Activated CD4-positive, alpha-beta T cell treated with anti-CD3 and anti-CD28 coated beads, Interleukin-2, amount 50 U/mL, for 16 hours (primary cell): ENCODE measurements at regions not wholly inside any gene's neighbourhood (a gene's known extent, or its start where the extent isn't known, plus 50 kb on each side); places are given as distances from the start of the nearest gene placed in this dataset.

Source experiments
- DNase-seq: peaks from one replicate; pipeline ENCODE4 v3.0.0-alpha.2; 2020

DNA sequence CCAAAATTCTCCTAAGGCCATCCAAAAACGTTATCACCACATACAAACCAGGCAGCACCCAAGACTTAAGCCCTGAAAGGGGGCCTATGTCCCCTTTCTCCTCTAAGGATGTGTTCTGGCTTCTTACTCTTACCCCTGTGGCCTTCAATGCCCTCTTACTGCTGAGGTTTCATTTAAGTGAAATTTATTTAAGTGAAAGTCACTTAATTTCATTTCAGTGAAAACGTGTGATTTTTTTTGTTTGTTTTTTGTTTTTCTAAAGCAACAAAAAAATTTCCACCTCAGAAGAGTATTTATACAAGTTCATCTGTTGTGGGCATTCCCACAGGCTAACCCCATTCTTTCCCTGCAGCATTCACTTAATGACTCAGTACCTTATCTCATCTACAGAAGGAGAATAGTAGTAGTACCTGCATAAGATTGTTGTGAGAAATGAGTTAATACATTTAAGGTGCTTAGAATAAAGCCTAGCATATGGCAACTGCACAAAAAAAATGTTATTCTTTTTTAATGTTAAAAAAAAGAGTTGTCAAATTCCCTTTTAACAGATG lies 220.6 kb downstream of the CHRM3 start:
- DNase-seq, result no peak

DNA sequence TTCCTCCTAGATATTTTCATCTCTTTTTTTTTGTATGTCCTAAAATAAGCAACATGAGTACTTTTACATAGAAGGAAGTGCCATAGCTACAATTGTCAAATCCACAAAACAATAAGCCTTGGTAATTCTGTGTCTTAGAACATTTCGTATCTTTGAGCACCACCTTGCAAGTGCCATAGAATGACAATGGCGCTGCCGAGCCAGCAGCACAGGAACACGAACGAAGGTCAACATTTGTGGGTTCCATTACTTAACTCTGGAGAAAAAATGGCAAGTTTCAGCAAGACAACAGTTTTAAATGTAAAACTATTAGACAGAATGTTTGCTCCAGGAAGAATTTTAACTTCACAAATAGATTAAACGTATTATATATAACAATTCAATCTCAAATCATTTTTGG lies 222.1 kb downstream of the CHRM3 start:
- DNase-seq, result no peak

DNA sequence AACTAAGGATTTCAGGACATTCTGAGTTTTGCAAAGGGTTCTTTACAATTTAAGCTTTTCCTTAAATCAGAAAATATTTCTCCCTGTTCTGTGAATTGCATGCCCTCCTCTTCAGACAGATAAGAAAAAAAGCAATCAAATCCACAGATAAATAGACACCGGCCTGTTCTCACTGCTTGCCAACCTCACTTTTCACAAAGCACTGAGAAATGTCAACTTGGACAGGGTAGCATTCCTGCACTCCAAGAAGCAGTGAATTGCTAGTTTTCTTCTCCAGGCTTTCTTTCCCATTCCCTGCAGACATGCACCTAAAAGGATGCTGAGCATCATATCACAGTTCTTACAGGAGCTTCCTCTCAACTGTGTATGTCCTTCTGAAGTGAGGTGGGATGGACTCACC lies 226.0 kb downstream of the CHRM3 start:
- DNase-seq, result no peak

DNA sequence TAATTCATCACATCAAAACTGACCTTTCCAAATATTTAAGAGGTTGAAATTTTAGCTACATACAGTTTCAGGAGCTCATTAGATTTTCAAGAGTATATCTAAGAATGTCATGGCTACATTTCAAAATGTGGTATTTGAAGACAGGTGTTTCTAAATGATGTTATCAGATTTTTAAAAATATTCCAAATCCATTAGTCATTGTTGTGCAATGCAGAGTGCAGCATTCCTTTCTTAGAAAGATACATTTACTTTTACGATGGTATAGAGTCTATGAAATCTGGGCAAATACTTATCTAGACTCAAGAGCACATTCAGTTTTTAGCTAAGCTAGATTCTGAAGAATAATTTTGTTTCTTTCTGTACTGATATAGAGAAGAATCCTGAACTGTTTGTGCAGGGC lies 230.3 kb downstream of the CHRM3 start:
- no peak for DNase-seq

DNA sequence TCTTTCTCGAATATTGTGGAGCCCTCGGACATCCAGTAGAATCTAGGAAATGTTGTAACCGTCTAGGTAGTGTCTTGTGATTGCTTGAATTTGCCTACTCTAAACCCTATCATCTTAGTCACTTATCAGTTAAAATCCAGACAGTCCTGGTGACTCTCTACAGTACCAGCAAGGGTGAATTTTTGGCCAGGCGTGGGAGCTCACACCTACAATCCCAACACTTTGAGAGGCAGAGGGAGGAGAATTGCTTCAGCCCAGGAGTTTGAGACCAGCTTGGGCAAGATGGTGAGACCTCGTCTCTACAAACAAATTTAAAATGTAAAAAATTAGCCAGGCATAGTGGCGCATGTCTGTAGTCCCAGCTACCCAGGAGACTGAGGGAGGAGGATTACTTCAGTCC lies 230.9 kb downstream of the CHRM3 start:
- no peak for DNase-seq

DNA sequence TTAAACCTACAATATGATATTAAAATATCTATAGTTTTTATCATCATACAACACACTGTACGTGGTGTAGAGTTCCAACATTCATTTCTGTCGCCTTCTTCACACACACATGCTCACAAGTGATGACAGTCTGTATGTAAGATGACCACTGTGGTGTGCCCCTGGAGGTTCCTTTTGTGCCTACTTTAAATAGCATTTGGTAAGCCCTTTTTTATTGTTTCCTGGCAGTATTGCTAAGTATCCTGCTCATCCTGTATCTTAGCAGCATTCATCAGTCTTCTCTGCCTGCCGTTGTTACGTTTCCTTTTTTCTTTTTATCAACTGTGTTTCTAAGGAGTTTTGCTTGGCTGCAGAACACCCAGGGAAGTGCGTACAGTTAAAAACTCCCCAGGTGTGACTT lies 231.4 kb downstream of the CHRM3 start:
- no peak for DNase-seq

DNA sequence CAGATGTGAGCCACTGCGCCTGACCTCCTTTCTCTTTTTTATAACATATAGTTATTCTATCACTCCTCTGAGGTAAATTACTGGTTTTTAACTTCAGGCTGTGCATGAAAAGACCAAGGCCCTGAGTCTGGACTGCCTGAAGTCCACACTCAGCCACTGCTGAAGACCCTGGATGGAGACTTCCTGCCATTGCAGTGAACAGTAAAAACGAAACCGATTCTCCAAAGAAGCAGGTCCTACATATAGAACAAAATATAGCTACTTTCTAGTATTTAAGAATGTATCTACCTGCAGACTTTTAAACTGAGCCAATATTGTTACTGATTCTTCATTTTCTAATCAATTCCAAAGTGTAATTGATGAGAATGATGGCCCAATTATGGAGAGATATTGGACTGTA lies 232.8 kb downstream of the CHRM3 start:
- no peak for DNase-seq

DNA sequence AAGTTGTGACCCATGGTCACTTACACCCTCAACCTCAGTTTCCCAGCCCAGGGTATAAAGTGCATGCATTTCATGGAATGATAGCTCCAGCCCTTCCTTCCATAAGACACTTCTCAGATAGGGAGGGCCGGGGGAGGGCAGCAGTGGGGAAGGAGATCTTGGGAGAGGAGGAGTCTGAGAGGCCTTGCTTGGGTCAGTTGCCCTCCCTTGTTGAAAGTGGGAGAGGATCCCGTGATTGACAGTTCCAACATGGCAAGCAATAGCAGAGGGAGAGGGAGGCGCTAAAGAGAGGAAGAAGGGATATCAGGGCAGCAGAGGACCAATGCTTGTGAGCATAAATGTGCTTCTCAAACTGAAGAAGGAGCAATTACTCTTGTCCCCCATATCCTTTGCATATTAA lies 244.4 kb downstream of the CHRM3 start:
- DNase-seq, result no peak

DNA sequence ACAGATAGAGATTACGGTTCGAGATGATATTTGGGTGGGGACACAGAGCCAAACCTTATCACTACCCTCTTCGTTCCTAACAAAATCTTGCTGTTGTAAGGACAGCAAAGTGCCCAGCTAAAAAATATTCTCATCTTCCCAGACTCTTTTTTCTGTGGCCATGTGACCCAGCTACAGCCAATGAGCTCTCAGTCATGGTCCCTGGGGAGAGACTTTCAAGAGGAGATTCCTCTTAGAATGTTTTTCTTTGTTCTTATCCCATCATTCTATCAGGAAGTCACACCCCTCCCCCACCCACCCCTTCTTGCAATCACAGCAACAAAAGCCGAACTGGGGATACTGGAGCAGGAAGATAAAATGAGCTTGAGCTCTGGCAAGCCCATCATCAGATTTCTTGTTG lies 247.1 kb downstream of the CHRM3 start:
- no peak for DNase-seq

DNA sequence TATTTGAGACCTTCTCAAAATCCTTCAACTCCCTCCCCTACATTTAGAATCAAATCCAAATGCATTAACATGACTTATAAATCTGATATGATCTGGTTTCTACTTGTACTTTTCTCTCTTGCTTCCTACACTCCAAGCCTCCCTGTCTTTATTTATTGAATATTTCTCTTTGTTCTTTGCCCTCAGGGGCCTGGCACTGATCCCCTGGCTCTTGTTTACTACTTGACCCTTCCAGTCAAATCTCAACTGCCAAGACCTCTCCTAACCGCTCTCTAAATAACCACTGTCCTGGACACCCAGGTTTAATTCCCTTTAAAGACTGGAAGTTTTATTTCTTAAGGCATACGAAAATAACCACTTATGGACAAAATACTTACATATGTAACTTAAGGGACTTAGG lies 248.9 kb downstream of the CHRM3 start:
- DNase-seq, result no peak

DNA sequence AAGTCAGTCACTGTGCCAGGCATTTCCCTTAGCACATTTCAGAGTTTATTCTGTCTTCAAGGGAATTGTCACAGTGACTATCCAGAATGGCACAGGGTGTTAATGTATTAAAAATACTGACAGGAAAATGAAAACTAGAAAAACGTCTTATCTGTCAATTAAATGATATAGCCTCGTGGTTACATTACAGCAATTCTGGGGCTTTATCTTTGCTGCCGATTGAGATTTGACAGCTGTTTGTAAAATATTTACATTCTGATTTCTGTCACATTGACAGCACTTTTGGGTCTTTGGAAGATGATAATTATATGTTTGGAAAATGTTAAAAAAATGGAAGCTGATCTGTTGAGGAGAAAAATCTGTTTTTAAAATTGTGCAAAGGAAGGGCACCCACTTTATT lies 250.0 kb downstream of the CHRM3 start:
- DNase-seq, result no peak

DNA sequence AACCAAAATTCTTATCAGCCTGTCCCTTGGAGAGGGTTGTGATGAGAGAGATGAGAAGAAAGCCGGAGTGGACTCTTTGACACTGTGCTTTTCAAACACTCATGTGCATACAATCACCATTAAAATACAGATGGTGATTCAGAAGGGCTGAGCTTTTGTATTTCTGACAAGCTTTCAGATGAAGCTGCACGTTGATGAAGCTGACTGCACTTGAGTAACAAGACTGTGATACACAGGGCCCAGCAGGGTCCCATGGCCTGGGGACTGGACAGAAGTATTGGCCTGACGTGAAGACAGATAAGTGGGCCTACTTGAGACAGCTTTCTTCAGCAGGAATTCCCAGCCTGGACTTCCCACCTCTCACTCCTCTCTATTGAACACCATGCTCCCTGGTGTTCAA lies 258.2 kb downstream of the CHRM3 start:
- no peak for DNase-seq

DNA sequence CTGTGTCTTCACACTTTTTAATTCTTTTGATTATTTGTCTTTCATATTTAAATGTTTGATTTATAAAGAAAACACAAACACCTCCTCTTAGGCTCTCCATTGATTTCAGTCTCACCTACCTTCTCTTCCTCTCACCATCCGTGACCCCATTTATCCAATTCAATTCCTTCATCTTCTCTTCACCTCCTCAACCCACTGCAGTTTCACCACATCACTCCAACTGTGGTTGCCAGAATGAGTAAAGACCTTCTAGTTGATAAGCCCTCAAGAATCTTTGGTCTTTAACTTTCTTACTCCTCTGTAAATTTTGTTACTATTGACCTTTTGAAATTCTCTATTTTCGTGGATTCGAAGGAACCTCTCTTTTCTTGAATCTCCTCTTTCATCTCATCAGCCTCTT lies 260.7 kb downstream of the CHRM3 start:
- DNase-seq, result no peak

DNA sequence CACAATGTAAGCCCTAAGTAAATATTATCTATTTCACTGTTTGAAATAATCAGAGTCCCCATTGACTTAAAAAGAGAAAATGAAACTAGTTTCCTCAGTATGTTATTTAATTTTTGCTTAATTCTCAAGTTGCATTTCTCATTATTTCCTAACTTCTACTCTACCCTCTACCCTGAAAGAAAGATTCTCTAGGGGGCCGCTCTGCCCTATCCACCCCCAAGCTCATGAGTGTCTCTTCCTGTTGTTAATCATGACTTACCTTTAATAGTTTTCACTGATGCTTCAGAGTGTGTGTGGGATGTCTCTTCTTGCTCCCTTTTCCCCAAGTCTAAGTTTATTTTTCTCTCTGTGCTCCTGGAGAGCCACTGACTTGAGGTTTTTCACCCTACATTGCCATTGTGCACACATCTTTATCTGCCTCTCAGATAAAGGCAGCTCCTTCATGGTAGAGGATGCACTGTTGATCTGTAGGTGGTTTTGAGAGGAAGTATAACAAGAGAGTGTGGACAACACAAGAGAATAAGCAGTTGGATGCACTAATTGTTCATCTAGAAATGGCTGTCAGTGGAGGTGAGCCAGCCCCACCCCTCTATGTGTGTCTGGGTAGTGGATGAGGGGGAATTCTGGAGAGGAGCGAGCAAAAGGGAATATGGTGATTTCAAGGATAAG lies 261.7 kb downstream of the CHRM3 start:
- no peak for DNase-seq

DNA sequence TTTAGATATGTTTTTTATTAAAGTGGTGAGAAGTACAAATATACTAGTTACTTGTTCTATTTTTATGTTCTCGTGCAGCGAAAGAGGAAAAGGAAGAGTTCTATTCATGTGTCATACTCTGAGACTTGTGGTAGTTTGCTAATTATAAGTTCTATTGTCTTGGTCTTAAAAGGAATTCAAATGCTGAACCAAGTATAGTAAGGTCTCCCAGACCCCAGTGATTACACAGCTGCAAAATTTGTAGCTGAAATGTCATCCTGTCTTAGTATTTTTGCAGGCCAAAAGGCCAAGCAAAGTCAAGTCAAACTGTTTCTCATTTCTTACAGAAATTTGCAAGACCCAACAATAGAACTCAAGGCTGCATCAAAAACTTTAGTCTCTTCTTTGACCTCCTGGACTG lies 268.7 kb downstream of the CHRM3 start:
- DNase-seq, result no peak

DNA sequence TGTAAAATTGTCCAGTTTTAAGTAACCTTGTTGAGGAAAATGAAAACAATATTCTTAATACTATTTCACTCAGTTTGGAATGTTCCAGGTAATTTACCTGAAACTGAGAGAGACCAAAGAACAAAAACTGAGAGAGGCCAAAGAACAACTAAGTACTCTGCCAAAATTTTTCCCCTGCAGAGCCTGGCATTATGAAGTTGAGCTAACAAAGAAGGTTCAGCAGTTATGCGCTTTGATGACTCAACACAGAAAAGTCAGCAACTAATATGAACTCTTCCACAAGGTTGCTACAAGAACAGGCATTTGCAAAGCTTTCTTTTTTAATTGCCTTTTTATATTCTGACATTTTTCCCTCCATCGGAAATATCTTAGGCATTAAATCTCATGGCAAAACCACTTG lies 270.9 kb downstream of the CHRM3 start:
- no peak for DNase-seq

DNA sequence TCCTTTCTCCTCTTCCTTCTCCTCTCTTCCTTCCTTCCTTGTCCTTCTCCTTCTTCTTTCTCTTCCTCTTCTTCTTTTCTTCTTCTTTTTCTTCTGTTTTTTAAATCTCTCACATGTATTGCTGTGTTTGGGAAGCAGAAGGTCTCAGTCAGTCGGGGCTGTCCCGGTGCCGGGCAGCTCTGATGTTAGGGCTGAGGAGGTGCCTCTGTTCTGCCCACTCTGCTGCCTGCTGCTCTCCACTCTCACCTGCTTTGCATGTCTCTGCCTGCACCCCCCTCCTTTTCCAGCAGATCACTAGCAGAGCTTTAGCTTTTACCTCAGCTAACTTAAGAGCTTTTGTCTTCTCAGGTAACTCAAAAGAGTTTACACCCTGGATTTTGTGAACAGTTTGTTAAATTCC lies 276.6 kb downstream of the CHRM3 start:
- DNase-seq, result no peak

DNA sequence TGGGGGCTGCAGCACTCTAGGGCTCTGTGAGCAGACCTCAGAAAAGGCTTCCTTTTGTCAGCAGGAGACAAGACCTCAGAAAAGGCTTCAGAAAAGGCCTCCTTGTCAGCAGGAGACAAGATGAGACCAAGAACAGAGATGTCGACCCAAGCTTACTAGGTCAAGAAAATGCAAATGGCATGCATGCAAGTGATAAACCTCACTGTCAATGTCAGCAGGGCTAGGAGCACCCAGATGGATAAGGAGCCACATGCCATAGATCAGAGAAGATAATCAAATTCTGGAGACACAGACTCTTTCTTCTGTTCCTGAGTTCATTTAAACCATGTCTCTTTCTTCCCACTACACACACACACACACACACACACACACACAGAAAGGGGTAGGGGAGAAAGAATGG lies 285.9 kb downstream of the CHRM3 start:
- no peak for DNase-seq

DNA sequence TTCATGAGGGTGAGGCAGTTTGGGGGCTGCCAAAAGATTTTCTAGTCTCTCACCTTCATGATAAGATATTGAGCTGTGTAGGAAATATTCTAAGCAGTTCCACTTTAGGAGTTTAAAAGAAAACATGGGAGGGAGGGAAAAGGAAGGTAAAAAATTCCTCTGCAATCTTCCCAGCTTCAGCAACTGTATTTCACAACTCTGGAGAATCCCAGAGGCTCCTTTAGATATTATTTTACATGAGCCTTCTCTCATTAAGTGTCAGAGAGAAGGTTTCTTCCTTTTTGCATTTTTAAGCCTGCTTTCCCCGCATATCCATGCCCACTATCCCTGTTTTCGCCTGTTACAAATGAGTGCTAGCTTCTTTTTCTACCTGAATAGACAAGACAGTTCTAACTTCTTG lies 289.4 kb downstream of the CHRM3 start:
- DNase-seq, result no peak

DNA sequence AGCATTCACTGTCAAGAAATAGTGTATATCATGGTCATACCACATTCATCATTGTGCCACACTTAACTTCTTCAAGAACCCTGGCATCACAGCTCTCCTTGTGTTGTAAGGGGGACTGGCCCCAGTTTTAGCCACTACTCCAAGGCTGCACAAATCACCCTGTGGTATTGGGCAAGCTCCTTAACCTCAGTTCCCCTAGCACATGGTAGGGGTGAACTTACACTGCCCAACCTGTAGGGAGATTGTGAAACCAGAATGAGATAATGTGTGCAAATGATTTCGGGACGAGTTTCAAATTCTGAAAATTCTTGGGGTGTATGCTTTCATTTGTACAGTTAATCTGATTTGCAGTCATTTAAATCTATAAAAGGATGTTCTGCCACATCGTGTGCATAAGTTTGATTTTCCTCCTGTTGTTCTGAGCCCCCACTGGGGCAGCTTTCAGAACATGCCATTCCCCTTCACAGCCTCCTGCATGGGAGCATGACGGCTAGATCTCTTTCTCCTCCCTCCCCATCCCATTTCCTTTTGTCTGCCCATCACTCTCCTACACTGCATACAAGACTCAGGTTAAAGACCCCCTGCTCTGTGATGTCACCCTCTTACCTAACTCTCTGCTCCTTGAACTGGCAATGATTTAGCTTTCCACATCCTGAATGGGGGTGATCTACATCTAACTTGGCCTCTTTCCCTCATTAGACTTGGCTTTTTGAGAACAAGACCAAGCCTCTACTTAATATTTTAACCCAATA lies 290.3 kb downstream of the CHRM3 start:
- DNase-seq, result no peak

DNA sequence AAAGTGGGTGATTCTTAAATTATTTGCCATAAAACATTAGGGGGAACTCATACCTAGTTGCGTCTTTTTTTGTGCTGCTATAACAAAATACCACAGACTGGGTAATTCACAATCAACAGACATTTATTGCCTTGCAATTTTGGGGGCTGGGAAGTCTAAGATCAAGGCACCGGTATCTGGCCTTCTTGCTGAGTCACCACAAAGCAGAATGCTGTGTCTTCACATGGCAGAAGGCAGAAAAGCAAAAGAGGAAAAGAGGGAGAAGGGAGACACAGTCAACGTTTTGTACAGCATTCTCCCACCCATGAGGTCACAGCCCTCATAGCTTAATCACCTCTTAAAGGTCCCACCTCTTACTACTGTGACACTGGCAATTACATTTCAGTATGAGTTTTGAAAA lies 291.0 kb downstream of the CHRM3 start:
- no peak for DNase-seq

DNA sequence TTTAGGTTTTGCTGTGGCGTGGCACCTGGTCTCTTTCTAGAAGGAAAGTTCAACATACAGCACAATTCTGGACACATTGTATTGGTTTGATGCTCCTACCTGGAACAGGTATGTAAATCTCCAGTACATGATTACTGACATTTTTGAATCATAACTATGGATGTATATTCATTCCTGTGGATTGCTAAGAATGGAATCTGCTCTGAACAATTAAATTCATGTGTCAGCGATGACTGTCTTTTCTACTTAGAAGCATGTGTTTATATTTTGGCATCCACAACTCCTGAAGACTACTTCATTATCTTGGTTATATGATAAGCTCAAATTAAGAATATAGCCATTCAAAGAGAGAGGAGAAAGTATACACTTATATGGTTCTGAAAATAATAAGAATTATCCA lies 291.8 kb downstream of the CHRM3 start:
- DNase-seq, result no peak

DNA sequence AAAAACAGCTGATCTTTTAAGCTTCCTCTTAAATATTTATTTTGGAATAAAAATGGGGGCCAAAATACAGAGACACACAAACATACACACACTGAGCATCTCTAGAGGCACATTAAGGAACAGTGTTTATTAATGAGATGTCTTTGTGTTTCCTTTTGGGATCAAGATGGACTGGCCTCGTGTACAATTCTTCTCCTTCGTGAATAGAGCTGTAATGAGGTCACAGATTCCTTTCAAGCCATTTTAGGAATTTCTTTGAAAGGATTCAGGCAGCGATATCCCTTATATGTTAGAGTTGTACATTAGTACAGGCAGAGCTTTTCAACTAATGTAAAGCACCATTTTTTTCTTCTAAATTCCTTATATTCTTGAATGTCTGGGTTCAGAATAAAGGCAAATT lies 295.7 kb downstream of the CHRM3 start:
- no peak for DNase-seq

DNA sequence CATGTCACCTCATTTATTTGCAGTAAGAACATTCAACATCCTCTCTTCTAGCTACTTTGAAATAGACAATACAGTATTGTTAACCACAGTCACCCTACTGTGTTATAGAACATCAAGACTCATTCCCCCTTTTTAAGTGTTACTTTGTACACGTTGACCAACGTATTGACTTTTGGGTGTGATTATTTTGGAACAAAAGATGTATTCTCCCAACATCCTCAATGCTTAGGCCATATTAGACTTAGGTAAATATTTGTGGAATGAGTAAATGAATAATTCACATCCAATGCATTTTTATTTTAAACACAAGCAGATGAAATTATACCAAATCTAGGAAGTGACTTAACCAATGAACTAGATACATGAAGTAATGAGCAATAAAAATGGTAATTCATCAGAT lies 296.6 kb downstream of the CHRM3 start:
- DNase-seq, result no peak

DNA sequence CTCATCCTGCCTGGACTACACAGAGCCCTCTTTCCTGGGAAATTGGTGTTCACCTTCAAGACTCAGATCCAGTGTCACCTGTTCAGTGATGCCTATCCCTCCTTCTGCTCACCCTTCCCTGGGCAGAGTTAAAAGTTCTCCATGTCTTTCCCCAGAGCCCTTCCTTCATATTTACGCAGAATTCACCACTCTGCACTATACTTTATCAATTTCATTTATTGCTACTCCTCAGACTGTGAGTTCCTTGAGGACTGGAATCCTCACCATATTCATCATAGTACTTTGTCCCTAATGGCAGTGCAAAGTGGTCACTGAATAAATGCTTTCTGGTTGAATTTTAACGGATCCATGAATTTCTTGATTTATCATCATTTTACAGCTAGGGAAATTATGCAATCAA lies 300.0 kb downstream of the CHRM3 start:
- DNase-seq, result no peak
